GM18520 (cell line): ENCODE measurements at regions not wholly inside any gene's neighbourhood (a gene's known extent, or its start where the extent isn't known, plus 50 kb on each side); places are given as distances from the start of the nearest gene placed in this dataset.

ENCODE experiments used
- ATAC-seq: cut with Tn5 transposase; IDR thresholded peaks from one replicate; pipeline ENCODE4 v1.9.1; 2021; ENCODE audit not compliant: unreplicated experiment

DNA sequence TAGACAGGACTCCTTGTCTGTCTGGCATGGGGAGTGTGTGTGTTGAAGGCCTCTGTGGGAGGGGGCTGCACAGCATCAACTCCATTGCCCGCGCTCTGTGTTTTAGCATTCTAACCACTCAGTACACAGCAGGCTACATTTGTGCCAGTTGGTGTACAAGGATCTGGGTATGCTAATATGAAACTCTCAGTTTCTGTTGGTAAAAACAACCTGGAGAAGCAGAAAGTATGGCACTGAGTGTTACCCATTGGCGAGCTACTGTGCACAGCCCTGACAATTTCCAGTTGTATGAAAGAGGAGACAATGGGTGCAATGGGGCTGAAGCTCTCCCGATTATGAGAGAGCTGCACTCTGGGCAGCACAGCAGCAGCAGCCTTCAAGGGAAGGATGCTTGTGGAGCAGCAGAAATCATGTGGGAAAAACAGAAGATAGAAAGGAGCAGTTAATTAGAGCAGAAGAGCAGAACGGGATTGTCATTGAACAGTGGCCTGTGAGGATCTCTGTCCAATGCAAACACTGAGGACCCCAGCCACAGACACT is 443.6 kb downstream of the CBLN2 start:
- ATAC-seq: no peak

DNA sequence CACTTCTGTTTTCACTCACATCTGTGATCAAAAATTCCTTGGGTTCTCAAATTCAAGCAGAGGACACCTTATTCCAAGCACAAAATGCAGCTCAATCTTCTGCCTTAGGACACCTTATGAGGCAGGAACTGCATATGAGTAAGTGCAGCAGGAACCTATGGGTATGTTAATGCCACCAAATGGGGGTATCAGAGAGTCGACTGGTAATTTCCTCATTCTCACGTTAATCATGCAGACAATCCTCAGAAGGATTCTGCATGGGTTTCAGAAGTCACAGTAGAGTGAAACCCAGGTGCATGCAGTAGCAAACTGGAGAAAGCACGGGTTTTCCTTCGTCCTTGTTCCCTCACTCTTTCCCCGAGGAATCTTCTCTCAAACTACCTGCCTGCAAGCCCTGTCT is 452.8 kb downstream of the CBLN2 start:
- ATAC-seq: no peak

DNA sequence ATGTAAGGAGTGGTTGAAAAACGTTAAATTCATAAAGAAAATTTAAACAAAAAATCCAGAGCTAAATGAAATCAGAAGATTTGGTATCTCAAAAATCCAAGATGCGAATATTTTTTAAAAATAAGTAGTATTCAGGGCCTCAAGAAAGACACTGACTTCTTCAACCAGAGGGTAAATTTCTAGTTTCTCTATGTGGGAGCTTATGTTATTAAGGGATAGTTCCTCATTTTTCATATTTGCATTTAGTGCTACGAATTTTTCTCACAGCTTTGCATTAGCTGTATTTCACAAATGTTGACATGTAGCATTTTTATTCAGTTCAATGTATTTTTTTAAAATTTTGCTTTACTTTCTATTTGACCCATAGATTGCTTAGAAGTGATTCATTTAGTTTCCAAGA is 454.7 kb downstream of the CBLN2 start:
- ATAC-seq: no peak

DNA sequence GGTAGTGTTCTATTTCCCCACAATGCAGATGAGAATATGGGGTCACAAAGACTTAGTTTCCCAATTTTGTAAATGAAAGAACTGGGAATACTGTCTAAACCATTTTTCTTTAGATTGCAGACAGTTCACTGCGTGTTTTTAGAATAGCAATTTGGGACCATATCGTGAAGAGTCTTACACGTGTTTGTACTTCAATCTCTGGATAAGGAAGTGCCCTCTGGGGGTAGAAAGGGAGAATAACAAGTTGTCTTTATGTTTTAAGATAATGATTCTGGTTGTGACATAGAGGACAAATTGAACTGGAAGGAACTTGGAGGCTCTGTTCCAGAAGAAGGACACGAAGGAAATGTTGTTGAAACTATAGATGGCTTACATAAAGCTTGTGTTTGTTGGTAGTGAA is 457.7 kb downstream of the CBLN2 start:
- peak; percentile 38 for ATAC-seq

DNA sequence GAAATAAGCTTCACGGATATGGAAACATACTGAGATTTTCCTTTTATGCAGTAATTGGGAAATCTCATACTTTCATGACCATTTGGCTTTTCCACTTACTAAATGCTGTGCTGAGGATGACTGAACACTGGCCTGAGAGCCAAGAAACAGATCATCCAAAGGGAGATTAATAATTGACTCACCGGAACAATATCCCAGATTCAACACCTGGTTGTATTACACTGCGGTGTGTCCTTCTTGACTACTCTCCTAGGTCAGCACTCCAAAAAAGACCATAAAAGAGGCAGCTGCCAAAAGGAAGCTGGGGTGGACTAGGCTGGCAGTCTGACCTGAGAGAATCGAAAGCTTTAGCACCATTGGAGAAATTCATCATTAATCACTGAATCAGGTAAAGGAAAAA is 469.1 kb downstream of the CBLN2 start:
- ATAC-seq: no peak

DNA sequence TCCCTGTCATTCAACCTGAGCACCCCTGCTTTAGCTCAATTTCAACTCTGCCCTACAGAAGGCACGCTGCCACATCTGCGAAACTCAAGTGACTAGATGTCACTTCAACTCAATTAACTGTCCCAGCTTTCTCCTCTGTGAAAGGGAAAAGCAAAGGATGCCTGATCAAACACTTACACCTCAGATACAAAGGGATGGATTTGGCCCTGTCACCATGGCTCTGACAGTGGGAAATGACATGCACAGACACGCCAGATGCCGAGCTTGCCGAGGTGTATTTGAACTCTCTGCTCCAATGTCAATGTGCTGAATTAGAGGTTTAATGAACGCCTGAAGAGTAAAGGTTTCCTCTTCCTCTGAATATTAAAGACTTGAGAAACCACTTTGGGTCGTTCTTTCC is 481.1 kb downstream of the CBLN2 start:
- no peak for ATAC-seq

DNA sequence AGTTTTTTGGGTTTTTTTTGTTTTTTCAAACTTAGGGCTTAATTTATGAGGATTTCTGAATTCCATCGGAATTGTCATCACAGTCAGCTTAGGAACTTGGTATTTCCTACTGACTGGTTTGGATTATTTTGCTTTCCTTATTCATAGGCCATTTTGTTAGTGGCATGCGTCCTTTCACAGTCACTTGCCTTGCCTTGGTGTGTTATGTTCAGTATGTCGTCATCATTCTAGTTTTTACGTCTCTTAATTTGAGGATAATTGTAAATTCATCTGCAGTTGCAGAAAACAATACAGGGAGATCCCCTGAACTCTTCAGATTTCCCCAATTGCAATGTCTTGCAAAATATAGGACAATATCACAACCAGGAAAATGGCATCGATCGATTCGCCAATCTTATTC is 485.3 kb downstream of the CBLN2 start:
- ATAC-seq: no peak

DNA sequence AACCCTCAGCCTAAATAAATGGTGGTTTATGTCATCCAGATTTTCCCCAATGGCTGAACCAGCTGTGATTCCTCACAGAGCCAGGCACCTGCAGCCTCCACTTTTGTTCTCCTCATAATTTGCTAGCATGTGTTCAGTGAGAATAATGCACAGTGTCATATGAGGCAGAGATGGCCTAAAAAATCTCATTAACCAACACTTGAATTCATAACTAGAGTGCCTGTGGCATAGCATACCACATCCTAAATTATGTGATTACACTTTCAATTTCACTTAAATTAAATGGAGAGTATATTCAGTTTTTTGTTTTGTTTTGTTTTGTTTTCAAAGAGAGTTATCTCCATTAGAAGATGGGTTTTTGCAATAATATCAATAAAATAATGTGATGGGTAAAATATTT is 488.0 kb downstream of the CBLN2 start:
- ATAC-seq: peak; percentile 52

DNA sequence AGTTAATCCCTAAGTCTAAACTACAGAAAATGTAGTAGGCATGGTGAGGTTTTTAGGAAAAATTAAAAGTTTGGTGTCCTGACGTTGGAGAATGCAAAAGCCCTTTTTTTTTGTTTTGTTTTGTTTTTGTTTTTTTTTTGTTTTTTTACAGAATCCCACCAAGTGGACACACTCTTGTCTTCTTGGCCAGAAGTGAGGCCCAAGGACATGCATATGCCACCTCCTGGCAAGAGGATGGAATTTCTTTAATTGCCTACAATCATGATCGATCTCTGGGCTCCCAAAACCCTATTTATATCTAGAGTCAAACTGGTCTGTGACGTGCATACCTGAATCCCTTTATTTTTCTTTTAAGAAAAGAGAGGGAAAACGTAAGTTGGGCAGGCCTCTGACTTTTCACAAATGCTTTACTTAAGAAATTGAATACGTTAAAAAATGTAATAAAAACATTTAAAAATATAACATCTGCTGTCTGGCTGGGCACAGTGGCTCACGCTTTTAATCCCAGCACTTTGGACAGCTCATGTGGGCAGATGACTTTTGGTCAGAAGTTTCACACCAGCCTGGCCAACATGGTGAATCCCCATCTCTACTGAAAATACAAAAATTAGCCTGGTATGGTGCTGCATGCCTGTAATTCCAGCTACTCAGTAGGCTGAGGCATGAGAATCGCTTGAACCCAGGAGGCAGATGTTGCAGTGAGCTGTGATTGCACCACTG is 502.7 kb downstream of the CBLN2 start:
- no peak for ATAC-seq

DNA sequence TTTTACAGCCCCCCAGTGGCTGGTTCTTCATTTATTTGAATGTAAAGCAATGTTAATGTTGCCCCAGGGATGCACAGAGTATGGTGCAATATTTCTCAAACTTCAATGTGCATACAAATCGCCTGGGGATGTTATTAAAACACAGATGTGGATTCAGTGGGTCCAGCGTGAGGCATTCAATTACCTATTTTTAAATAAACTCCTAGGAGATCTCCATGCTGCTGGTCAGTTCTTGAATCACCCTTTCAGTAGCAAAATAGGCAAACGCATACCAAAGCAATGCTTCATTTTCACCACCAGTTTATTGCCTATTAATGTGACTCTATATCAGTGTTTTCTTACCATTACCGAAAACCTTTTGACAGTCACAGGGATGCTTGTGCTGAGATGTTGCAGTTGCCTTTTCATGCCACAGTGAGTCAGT is 530.7 kb downstream of the CBLN2 start:
- no peak for ATAC-seq

DNA sequence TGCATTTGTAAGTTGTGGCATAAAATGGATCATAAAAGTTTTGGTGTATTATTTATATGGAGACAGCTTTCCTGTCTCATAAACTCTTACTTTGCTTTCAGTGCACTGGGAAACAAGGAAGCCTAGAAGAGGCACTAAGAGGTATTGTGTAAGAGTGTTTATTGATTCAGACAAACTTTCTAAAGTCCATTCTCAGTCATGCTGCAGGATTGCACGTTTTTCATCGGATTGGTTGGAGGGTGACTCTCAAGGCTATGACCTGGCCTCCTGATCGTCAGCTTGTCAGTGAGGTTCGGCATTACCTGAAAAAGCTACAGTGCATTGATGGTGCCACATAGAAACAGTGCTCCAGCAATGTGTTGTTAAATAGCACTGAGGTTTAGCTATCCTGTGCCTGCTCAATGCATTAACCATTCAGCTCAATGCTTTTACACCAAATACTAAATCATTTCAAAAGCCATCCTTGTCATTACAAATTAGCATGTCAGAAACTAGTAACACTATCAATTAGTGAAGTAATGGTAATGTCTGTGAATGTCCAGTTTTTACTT is 545.5 kb downstream of the CBLN2 start:
- ATAC-seq: no peak

DNA sequence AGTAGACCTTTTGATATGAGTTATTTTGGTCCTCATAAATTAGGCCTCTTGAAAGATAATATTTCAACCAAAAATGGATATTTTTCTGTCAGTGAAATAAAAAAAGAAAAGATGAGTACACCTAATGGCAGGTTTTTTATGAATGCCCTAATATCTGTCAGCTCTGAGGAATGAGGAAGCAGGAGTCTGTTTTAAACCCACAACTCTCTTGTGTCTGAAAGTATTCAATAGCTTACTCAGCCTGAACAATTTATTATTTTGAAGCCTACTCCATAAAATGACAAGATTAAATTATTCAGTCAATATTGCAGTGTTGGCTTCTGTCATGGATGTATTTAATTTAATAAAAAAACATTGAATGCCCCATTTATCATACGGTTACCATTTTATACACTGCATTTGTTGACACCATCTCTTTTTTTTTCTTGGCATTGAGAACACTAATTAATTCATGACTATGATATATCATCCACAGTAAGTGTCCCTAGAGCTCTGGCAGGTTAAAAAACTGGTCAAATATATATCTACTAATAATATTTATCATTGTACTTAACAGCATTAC is 548.2 kb downstream of the CBLN2 start:
- ATAC-seq: no peak

DNA sequence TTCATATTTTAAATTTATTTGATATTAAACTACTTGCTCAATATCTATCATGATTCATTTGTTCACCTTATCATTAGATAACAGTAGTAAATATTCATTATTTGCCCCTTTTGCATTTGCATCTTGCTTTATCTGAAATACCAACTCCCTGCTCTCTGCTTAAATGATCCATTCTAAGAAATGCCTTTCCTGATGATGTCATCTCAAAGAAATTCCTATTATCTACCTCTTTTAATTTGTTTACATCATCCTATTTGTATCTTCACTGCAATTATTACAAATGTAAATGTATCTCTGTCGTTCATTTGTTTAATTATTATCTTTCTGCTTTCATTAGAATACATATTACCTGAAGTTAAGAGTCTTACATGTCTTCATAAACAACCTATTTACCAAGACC is 549.9 kb downstream of the CBLN2 start:
- ATAC-seq: no peak

DNA sequence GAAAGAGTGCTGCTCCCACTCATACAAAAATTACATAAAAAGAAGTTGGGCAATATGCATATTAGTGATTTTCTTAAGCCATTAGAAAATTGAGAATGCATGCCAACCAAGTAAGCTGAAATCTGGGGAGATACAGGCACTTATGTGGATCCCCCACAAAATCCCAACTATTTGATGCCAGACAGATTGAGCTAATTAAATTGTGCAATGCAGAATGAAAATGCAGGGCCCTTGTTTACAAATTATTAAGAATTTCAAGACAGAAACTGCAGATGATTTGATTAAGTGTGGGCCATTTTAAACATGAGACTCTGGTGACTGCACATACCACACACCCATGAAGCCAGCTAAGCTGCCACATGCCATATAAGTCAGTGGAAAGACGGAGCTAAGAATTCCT is 554.5 kb downstream of the CBLN2 start:
- ATAC-seq: no peak

DNA sequence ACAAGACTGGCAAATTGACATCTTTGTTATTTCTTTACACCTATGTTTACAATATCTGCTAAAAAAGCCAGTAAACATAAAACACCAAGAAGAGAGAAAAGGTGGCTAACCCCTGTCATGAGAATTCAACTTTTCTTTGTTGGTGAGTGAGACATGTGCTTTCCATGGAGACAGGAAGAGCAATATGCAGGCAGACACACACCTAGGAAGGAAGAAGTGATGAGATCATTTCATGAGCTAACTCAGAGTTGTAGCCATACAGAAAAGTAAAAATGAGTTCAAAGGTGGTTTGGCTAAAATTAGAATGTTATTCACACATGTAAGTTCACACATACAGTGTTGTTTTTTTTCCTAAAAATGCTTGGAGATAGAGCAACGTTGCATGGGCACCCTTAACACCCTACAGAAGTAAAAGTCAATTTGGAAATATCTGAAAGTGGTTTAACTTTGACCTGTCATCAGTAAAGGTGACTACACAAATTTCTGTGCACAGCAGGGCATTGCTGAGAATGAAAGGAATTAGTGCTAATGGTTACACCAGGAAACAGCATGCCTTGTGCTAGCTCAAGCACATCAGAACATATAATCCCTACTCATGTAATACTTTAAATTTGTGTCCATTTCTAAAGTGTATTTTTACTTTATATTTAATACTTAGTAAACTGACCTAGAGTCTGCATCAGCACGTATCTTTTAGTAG is 557.6 kb downstream of the CBLN2 start:
- ATAC-seq: no peak

DNA sequence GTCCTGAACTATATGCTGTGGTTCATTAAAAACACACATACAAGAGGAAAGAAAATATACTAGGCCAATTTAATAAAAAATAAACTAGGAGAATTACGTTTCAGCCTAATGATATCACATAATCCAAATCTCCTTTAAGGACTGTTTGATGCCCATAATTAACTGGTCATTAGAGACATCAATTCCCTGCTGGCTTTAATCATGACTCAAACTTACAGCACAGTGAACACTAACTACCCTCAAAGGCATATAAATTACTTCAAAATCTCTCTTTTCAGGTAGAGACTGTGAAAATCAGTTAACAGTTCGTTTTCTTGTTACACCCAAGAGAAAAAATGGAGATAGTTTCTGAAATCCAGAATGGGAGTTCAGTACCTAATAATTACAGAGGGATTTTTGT is 567.4 kb downstream of the CBLN2 start:
- no peak for ATAC-seq

DNA sequence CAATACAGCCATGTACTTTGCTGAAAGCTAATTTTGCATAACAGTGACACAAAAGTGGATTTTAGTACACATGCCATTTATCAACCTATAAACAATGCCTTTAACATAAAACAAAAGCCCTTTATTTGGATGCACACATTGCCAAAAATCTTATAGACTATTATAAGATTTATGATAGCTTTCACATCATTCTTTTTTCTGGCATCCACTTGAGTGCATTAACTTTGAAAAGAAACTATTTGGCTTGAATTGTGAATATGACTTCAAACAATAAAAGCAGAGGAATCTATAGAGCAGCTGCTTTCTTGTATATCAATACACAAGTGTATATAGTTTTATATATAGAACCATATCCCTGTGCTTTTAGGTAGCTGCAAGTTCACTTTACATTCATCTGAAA is 577.4 kb downstream of the CBLN2 start:
- no peak for ATAC-seq

DNA sequence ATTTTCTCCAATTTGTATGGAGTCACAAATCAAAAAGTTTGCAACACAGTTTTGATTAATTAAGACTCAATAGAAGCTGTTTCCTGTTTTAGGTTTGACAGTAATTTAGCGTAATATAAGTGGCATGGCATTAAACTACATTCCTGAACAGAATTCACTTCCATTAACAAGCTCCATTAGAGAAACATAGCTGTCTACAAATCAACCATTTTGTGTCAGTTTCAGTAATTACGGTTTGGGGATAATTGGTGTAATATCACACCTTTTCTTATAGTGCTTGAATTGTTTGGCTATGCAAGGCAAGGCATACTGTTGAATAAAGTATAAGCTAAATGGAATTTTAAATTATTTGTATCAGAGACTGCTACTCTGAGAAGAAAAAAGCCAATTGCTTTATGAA is 585.5 kb downstream of the CBLN2 start:
- no peak for ATAC-seq

DNA sequence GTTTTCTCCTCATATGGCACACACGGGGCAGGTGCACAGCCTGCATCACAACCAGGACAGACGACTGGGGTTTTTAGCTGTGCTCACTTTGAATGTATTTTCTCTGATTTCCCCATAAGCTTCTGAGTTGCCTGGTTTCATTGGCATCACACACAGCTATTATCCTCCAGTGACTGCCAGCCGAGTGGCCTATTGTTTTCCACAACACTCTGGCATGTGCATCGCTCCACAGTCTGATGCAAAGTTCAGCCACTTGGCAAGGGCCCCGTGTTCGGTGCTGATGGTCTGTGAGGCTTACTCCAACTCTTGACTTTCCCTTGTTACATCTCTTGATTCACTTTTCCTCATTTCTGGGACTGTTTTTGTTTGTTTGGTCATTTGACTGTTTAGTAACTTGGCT is 593.1 kb downstream of the CBLN2 start:
- ATAC-seq: no peak

DNA sequence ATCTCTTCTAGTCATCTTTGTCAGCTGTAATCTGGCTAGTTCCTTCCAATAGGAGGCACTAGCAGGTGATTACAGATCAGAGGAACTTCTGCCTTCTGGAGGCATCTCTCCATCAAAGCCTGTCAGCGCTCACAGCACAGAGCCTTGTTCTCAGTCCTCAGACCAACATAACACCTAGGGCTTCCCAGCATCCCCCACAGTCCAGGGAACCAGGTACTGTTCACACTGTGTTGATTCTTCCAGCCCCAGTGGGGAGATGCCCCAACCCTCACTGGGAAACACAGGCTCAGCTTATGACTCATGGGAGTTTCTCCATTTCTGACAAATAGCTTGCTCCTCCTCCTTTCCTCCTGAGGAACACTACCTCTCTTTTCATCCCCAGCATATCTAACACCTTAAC is 601.7 kb downstream of the CBLN2 start:
- ATAC-seq: no peak

DNA sequence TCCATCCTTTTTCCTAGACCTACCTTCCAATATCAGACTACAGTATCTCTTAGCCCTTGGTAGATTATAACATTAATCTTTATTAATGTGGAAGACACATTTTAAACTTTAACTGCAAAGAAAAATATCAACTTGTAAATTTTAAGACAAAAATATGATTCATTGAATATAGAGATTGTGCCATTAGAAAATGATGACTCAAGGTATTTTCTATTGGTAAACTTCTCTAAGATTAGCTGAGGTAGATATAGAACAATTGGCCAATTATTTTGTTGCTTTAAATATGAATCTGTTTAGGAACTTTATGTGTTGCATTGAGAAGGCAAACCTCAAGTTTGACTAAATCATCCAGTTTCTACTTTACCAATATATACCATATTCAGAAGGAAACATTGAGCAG is 604.7 kb downstream of the CBLN2 start:
- no peak for ATAC-seq

DNA sequence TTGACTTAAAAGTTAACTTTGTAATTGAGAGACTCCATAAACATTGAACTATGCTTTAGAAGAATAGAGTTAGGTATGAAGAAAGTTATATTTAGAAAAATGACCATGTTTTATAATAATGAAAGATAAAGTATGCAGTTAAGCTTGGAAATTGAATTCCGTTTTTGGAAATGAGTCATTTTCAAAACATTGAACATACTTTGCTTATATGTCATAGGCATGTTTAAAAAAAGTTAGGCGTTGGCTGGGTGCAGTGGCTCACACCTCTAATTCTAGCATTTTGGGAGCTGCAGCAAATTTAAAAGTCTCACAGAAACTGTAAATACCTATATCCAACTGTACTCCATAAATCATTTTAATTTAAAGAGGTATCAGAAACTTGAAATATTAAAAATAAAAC is 607.4 kb downstream of the CBLN2 start:
- ATAC-seq: no peak
